Neural progenitor cell (in vitro differentiated cells): ENCODE measurements at regions not wholly inside any gene's neighbourhood (a gene's known extent, or its start where the extent isn't known, plus 50 kb on each side); places are given as distances from the start of the nearest gene placed in this dataset.
"Not testable (repeated sequence)": the region's sequence is repeated elsewhere in the genome, so short reads cannot be mapped to it uniquely, and the experiment has no call there.

ENCODE experiments used
- DNase-seq: peaks from one replicate; pipeline ENCODE4 v3.0.0-alpha.2; 2016; ENCODE audit warnings: low spot score
- H2AFZ ChIP-seq: fragments of 200-600 bp; sonication (generic); replicated peaks from 2 replicates; pipeline ENCODE4 v1.6.1; 2016; ENCODE audit warnings: antibody characterized with exemption
- H3F3A ChIP-seq: fragments of 200-600 bp; sonication (generic); 2 replicates; pipeline ENCODE4 v1.6.1; 2016; ENCODE audit warnings: antibody characterized with exemption, low read depth
- H3K27ac ChIP-seq: fragments of 200-600 bp; sonication (generic); 2 replicates; pipeline ENCODE4 v1.5.1; 2016; ENCODE audit warnings: mild to moderate bottlenecking
- H3K27me3 ChIP-seq: fragments of 200-600 bp; sonication (generic); 2 replicates; pipeline ENCODE4 v1.6.1; 2016; ENCODE audit warnings: mild to moderate bottlenecking, moderate library complexity
- H3K36me3 ChIP-seq: fragments of 200-600 bp; sonication (generic); 2 replicates; pipeline ENCODE4 v1.5.1; 2016
- H3K4me1 ChIP-seq: fragments of 200-600 bp; sonication (generic); 2 replicates; pipeline ENCODE4 v1.6.1; 2016; ENCODE audit warnings: mixed run types
- H3K4me2 ChIP-seq: fragments of 200-600 bp; sonication (generic); 2 replicates; pipeline ENCODE4 v1.6.1; 2016
- H3K4me3 ChIP-seq: fragments of 200-600 bp; sonication (generic); 2 replicates; pipeline ENCODE4 v1.5.1; 2016
- H3K79me2 ChIP-seq: fragments of 200-600 bp; sonication (generic); 2 replicates; pipeline ENCODE4 v1.6.1; 2016; ENCODE audit warnings: low read depth
- H3K9ac ChIP-seq: fragments of 200-600 bp; sonication (generic); 2 replicates; pipeline ENCODE4 v1.6.1; 2016
- H3K9me3 ChIP-seq: fragments of 200-600 bp; sonication (generic); 2 replicates; pipeline ENCODE4 v1.5.1; 2016; ENCODE audit warnings: low read depth
- H4K20me1 ChIP-seq: fragments of 200-600 bp; sonication (generic); 2 replicates; pipeline ENCODE4 v1.6.1; 2016; ENCODE audit warnings: low read depth
- H3K27ac Mint-ChIP-seq: 3 replicates; pipeline ENCODE4 v1.8.0; 2021; ENCODE audit warnings: mixed read lengths
- H3K27me3 Mint-ChIP-seq: 2 replicates; pipeline ENCODE4 v1.8.0; 2022; ENCODE audit warnings: low read depth, mild to moderate bottlenecking, inconsistent platforms, moderate library complexity, mixed read lengths; ENCODE audit not compliant: insufficient read depth
- H3K36me3 Mint-ChIP-seq: 3 replicates; pipeline ENCODE4 v1.8.0; 2021; ENCODE audit warnings: mixed read lengths
- H3K4me1 Mint-ChIP-seq: 3 replicates; pipeline ENCODE4 v1.8.0; 2021; ENCODE audit warnings: mixed read lengths
- H3K4me3 Mint-ChIP-seq: 3 replicates; pipeline ENCODE4 v1.8.0; 2021; ENCODE audit warnings: mild to moderate bottlenecking, moderate library complexity, mixed read lengths
- H3K9me3 Mint-ChIP-seq: 3 replicates; pipeline ENCODE4 v1.8.0; 2020; ENCODE audit warnings: mixed read lengths
- CTCF ChIP-seq: fragments of 200-600 bp; sonication (generic); IDR thresholded peaks from 2 replicates; pipeline ENCODE4 v1.5.1; 2017; ENCODE audit warnings: antibody characterized with exemption, mild to moderate bottlenecking
- EZH2 ChIP-seq: fragments of 200-600 bp; sonication (generic); IDR thresholded peaks from 2 replicates; pipeline ENCODE4 v1.6.1; 2017; ENCODE audit warnings: antibody characterized with exemption, mild to moderate bottlenecking, moderate library complexity
- EZH2phosphoT487 ChIP-seq: fragments of 200-600 bp; sonication (generic); IDR thresholded peaks from 2 replicates; pipeline ENCODE4 v1.6.1; 2017; ENCODE audit warnings: antibody characterized with exemption

DNA sequence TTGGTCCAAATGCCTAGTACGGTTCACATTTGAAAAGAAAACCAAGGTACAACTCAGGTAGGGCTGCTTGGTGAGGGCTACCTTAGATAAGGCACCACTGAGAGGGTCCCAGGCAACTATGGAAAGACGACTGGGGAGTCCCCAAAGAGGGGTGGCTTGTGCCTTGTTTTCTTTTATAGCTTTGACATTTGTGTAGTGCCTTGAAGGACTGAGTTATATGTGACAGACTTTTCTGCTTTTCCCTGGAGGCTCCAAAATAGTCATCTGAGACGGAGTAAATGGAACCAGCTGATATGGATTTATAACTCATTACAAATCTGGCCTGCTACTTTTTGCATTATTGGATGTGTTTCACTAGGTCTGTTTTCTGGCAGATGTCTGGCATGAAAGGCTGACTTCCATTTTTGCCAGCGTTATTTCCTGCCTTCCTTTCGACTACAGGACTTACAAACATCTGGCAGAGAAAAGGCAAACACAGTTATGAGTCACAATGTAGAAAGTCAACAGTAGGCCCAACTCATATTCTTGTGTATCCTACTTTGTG is 88.2 kb upstream of the IMMP2L start:
- H3K36me3 Mint-ChIP-seq, result no peaks in the 10 kb centered on the region
- Histone ChIP-seq H3F3A (no peaks in the 10 kb centered on the region), H3K4me2 (no peak overlapping the region), H3K79me2 (no peaks in the 10 kb centered on the region), H3K4me1 (no peaks in the 10 kb centered on the region), H2AFZ (no peak overlapping the region), H3K27me3 (no peaks in the 10 kb centered on the region), H4K20me1 (no peaks in the 10 kb centered on the region), H3K9me3 (no peaks in the 10 kb centered on the region), H3K27ac (no peak overlapping the region), H3K36me3 (no peaks in the 10 kb centered on the region), H3K4me3 (no peak overlapping the region), H3K9ac (no peak overlapping the region)
- DNase-seq, result no peak
- no peak for TF ChIP-seq EZH2phosphoT487
- no peak for TF ChIP-seq CTCF
- H3K27me3 Mint-ChIP-seq, result no peaks in the 10 kb centered on the region
- no peak overlapping the region for H3K27ac Mint-ChIP-seq
- H3K9me3 Mint-ChIP-seq, result peaks cover 5% of the 10 kb centered on the region
- H3K4me3 Mint-ChIP-seq, result no peak overlapping the region
- no peaks in the 10 kb centered on the region for H3K4me1 Mint-ChIP-seq

GRCh38 chr7:111647881-111648280 is 85.6 kb upstream of the IMMP2L start:
- DNase-seq, result no peak

GRCh38 chr7:111644595-111644994 is 82.3 kb upstream of the IMMP2L start:
- not testable (repeated sequence) for DNase-seq, H4K20me1 ChIP-seq, H3K27ac Mint-ChIP-seq, H3K27me3 Mint-ChIP-seq, H3K4me3 Mint-ChIP-seq, H3K4me1 ChIP-seq, H3K36me3 ChIP-seq, H3K4me3 ChIP-seq, H3K27ac ChIP-seq, H3K79me2 ChIP-seq, H3K9me3 ChIP-seq, H3K36me3 Mint-ChIP-seq, H3K4me2 ChIP-seq, H3K4me1 Mint-ChIP-seq, H2AFZ ChIP-seq, H3K9ac ChIP-seq, H3K27me3 ChIP-seq, H3F3A ChIP-seq
- peak; percentile 8 for TF ChIP-seq CTCF
- H3K9me3 Mint-ChIP-seq, result peaks cover 22% of the 10 kb centered on the region

More at GRCh38 chr7:111647881-111648280, 85.6 kb upstream of the IMMP2L start:
- Histone ChIP-seq H3K36me3 (no peaks in the 10 kb centered on the region), H3K4me3 (no peak overlapping the region), H3K4me1 (no peaks in the 10 kb centered on the region), H3K9ac (no peak overlapping the region), H4K20me1 (no peaks in the 10 kb centered on the region), H3K9me3 (no peaks in the 10 kb centered on the region), H3K4me2 (no peak overlapping the region), H3K27ac (no peak overlapping the region), H3K27me3 (no peaks in the 10 kb centered on the region), H3K79me2 (no peaks in the 10 kb centered on the region), H2AFZ (no peak overlapping the region), H3F3A (no peaks in the 10 kb centered on the region)
- Mint-ChIP-seq H3K27me3 (no peaks in the 10 kb centered on the region), H3K4me1 (no peaks in the 10 kb centered on the region), H3K9me3 (peaks cover 17% of the 10 kb centered on the region), H3K27ac (no peak overlapping the region), H3K36me3 (no peaks in the 10 kb centered on the region), H3K4me3 (no peak overlapping the region)
- TF ChIP-seq EZH2 (no peak), EZH2phosphoT487 (no peak), CTCF (no peak)
